Smooth muscle cell (in vitro differentiated cells): ENCODE measurements at regions not wholly inside any gene's neighbourhood (a gene's known extent, or its start where the extent isn't known, plus 50 kb on each side); places are given as distances from the start of the nearest gene placed in this dataset.
"Not testable (repeated sequence)": the region's sequence is repeated elsewhere in the genome, so short reads cannot be mapped to it uniquely, and the experiment has no call there.

Source experiments
- DNase-seq: peaks from one replicate; lab custom pipeline; 2025; ENCODE audit not compliant: unreplicated experiment; lab: John Stamatoyannopoulos, UW
- H2AFZ ChIP-seq: fragments of 200-600 bp; sonication (generic); 2 replicates; pipeline ENCODE4 v1.6.0; 2016; ENCODE audit warnings: antibody characterized with exemption, low read depth, mild to moderate bottlenecking
- H3F3A ChIP-seq: fragments of 200-600 bp; sonication (generic); 2 replicates; pipeline ENCODE4 v1.6.0; 2017; ENCODE audit warnings: antibody characterized with exemption, low read depth
- H3K27ac ChIP-seq: fragments of 200-600 bp; sonication (generic); 2 replicates; pipeline ENCODE4 v1.5.1; 2016; ENCODE audit warnings: low read depth, mild to moderate bottlenecking
- H3K27me3 ChIP-seq: fragments of 200-600 bp; sonication (generic); 2 replicates; pipeline ENCODE4 v1.6.1; 2016; ENCODE audit warnings: low read depth, mild to moderate bottlenecking
- H3K36me3 ChIP-seq: fragments of 200-600 bp; sonication (generic); 2 replicates; pipeline ENCODE4 v1.5.1; 2016; ENCODE audit warnings: low read depth
- H3K4me1 ChIP-seq: fragments of 200-600 bp; sonication (generic); 2 replicates; pipeline ENCODE4 v1.5.1; 2016; ENCODE audit warnings: low read depth
- H3K4me2 ChIP-seq: fragments of 200-600 bp; sonication (generic); 2 replicates; pipeline ENCODE4 v1.6.0; 2016; ENCODE audit warnings: mild to moderate bottlenecking
- H3K4me3 ChIP-seq: fragments of 200-600 bp; sonication (generic); 2 replicates; pipeline ENCODE4 v1.5.1; 2016; ENCODE audit warnings: mild to moderate bottlenecking
- H3K79me2 ChIP-seq: fragments of 200-600 bp; sonication (generic); 2 replicates; pipeline ENCODE4 v1.6.0; 2016; ENCODE audit warnings: low read depth, mild to moderate bottlenecking
- H3K9ac ChIP-seq: fragments of 200-600 bp; sonication (generic); 2 replicates; pipeline ENCODE4 v1.6.0; 2016; ENCODE audit warnings: low read depth
- H3K9me3 ChIP-seq: fragments of 200-600 bp; sonication (generic); replicated peaks from 2 replicates; pipeline ENCODE4 v1.5.1; 2016; ENCODE audit warnings: low read depth
- H4K20me1 ChIP-seq: fragments of 200-600 bp; sonication (generic); 2 replicates; pipeline ENCODE4 v1.6.0; 2016; ENCODE audit warnings: low read depth
- CTCF ChIP-seq: fragments of 200-600 bp; sonication (generic); IDR thresholded peaks from 2 replicates; pipeline ENCODE4 v1.5.1; 2017; ENCODE audit warnings: borderline replicate concordance, mild to moderate bottlenecking, antibody characterized with exemption; ENCODE audit not compliant: insufficient read depth, poor library complexity, severe bottlenecking
- WGBS: methylation state at CpG from one replicate; pipeline ENCODE4 v1.1.7; 2016; ENCODE audit warnings: low lambda C conversion rate; 5-methylcytosine and 5-hydroxymethylcytosine counted together

- H3K4me2 ChIP-seq: no peak overlapping the region
- no peak overlapping the region for H3K9ac ChIP-seq
- no peak overlapping the region for H3K4me3 ChIP-seq
- no peaks in the 10 kb centered on the region for H3K27me3 ChIP-seq
- no peak overlapping the region for H3K27ac ChIP-seq
- no peak for TF ChIP-seq CTCF
- H3K79me2 ChIP-seq: no peaks in the 10 kb centered on the region
- WGBS: 85% methylated on average over 6 of the region's 6 CpGs
- H2AFZ ChIP-seq: no peak overlapping the region
- H4K20me1 ChIP-seq: no peaks in the 10 kb centered on the region
- no peaks in the 10 kb centered on the region for H3K36me3 ChIP-seq
- no peak for DNase-seq
- H3F3A ChIP-seq: no peaks in the 10 kb centered on the region
- no peaks in the 10 kb centered on the region for H3K9me3 ChIP-seq
- H3K4me1 ChIP-seq: no peaks in the 10 kb centered on the region
Measured at GRCh38 chr6:166798652-166799051, 157.7 kb downstream of the RNASET2 start.

GRCh38 chr6:166796610-166797009 is 159.7 kb downstream of the RNASET2 start:
- WGBS: 93% methylated on average over 12 of the region's 12 CpGs
- no peaks in the 10 kb centered on the region for H3K36me3 ChIP-seq
- DNase-seq: no peak

GRCh38 chr6:166795879-166796278 is 160.5 kb downstream of the RNASET2 start:
- Histone ChIP-seq H3K9ac (no peak overlapping the region), H3K27me3 (no peaks in the 10 kb centered on the region), H3K4me1 (no peaks in the 10 kb centered on the region), H3K36me3 (no peaks in the 10 kb centered on the region), H4K20me1 (no peaks in the 10 kb centered on the region), H3K4me2 (no peak overlapping the region), H2AFZ (no peak overlapping the region), H3K27ac (no peak overlapping the region), H3K4me3 (no peak overlapping the region), H3K9me3 (no peaks in the 10 kb centered on the region), H3K79me2 (no peaks in the 10 kb centered on the region), H3F3A (no peaks in the 10 kb centered on the region)
- no peak for TF ChIP-seq CTCF
- DNase-seq: no peak
- WGBS: 12% methylated on average over 3 of the region's 3 CpGs

More at GRCh38 chr6:166796610-166797009, 159.7 kb downstream of the RNASET2 start:
- Histone ChIP-seq H3K27ac (no peak overlapping the region), H3K27me3 (no peaks in the 10 kb centered on the region), H3K79me2 (no peaks in the 10 kb centered on the region), H3K4me2 (no peak overlapping the region), H3K4me1 (no peaks in the 10 kb centered on the region), H3K4me3 (no peak overlapping the region), H2AFZ (no peak overlapping the region), H3K9ac (no peak overlapping the region), H4K20me1 (no peaks in the 10 kb centered on the region), H3F3A (no peaks in the 10 kb centered on the region), H3K9me3 (no peaks in the 10 kb centered on the region)
- TF ChIP-seq CTCF: no peak

GRCh38 chr6:166790808-166791207 is 163.8 kb upstream of the RPS6KA2 start:
- H3K27ac ChIP-seq, H3K9ac ChIP-seq, H2AFZ ChIP-seq, H3K4me3 ChIP-seq, H4K20me1 ChIP-seq, H3K79me2 ChIP-seq, H3F3A ChIP-seq, H3K27me3 ChIP-seq, H3K4me1 ChIP-seq, DNase-seq, H3K36me3 ChIP-seq, H3K4me2 ChIP-seq, H3K9me3 ChIP-seq: not testable (repeated sequence)
- 83% methylated on average over 2 of the region's 3 CpGs for WGBS

- H3K4me3 ChIP-seq, H3K27ac ChIP-seq, H3K79me2 ChIP-seq, H2AFZ ChIP-seq, H3K36me3 ChIP-seq, H3K27me3 ChIP-seq, H3K9me3 ChIP-seq, DNase-seq, H3F3A ChIP-seq, H4K20me1 ChIP-seq, H3K9ac ChIP-seq, H3K4me2 ChIP-seq, H3K4me1 ChIP-seq: not testable (repeated sequence)
- WGBS: 92% methylated on average over 21 of the region's 22 CpGs
Measured at GRCh38 chr6:166788846-166789529, 161.9 kb upstream of the RPS6KA2 start.
